HG03378 (cell line): ENCODE measurements at regions not wholly inside any gene's neighbourhood (a gene's known extent, or its start where the extent isn't known, plus 50 kb on each side); places are given as distances from the start of the nearest gene placed in this dataset.
"Not testable (repeated sequence)": the region's sequence is repeated elsewhere in the genome, so short reads cannot be mapped to it uniquely, and the experiment has no call there.

Experiments used
- ATAC-seq: cut with Tn5 transposase; IDR thresholded peaks from one replicate; pipeline ENCODE4 v1.9.1; 2021; ENCODE audit warnings: mild to moderate bottlenecking, moderate library complexity; ENCODE audit not compliant: unreplicated experiment

DNA sequence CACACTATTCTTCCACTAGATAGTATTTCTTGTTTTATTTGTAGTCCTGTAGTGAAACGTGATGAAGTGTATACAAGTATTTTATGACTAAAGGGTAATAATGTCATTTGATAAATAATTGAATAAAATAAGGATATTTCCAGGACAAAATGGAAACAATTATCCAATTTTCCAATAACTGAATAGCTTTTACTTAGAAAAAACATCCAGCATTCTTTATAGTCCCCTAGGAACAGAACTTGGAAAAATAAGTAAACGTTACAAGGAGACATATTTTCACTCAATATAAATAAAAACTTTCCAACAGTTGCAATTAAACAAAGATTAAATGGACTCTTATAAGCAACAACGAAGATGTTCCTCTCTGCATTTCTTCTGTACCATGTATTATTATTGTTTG lies 566.0 kb downstream of the TMA16 start:
- no peak for ATAC-seq

DNA sequence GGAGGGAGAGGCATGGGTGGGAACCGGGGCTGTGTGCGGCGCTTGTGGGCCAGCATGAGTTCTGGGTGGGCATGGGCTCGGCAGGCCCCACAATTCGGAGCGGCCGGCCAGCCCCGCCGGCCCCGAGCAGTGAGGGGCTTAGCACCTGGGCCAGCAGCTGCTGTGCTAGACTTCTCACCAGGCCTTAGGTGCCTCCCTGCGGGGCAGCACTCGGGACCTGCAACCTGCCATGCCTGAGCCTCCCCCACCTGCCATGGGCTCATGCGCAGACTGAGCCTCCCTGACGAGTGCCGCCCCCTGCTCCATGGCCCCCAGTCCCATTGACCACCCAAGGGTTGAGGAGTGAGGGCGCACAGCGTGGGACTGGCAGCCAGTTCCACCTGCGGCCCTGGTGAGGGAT lies 573.9 kb downstream of the TMA16 start:
- ATAC-seq: no peak

DNA sequence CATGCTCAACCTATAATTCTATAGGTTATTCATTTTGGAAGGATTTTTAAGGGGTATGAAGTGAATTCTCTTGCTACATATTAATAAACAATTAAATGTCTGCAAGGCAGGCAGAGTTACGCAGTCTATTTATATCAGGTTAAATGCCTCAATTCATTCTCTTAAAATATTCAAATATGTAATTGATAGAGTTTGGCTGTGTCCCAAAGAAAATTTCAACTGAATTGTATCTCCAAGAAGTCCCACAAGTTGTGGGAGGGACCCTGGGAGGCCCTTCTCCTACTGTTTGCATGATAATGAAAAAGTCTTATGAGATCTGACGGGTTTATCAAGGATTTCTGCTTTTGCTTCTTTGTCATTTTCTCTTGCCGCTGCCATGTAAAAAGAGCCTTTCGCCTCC lies 576.1 kb downstream of the TMA16 start:
- ATAC-seq: no peak

DNA sequence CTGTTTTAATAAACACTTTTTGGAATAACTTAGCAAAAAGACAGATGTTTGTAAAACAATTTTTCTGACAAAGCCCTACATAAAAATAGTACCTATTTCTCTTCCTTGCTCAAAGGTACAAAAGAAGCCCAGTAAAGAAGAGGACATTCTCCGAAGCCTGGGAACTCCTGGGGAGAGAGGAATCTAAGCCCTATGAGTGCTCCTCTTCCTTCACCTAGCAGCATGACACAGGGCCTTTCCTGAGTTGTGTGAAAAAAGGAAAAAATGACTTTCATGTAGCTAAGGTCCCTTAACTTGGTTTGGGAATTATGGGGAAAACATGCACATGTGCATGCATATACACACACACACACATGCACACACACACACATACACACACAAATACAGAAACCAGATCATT lies 586.9 kb downstream of the TMA16 start:
- no peak for ATAC-seq

DNA sequence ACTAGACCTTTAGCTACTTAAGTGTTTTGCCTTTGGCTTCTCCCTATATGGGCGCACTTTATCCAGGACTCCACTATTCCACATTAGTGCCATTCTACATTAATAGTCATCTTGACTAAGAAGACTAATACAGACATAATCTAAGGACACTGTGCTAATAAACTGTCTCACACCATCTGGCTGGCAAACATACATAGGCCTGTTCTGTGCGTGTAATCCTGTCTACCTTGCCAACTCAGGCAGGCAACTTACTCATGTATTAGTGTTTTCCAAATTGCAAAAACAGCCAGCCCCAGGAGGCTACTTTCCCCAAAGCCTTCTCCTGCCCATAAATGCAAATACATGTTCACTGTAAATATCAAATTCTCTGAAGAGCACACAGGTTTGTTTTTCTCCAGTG lies 587.3 kb downstream of the TMA16 start:
- no peak for ATAC-seq

DNA sequence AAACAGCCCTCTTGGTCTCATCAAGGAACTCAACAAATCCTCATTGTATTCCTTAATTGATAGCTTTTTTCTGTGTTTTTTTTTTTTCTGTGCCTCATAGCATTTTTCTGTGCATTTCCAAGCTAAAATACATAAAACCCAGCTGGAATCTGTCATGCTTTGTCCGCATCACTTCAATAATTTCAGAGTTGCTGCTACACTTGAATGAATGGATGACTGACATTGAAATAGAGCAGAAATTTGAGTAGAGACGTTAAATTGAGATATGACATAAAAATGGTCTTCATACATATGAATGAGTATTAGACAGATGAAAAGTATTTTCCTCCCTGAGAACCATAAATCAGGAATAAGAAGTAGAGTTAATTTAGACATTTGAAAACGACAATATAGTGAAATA lies 593.2 kb downstream of the TMA16 start:
- ATAC-seq: no peak

DNA sequence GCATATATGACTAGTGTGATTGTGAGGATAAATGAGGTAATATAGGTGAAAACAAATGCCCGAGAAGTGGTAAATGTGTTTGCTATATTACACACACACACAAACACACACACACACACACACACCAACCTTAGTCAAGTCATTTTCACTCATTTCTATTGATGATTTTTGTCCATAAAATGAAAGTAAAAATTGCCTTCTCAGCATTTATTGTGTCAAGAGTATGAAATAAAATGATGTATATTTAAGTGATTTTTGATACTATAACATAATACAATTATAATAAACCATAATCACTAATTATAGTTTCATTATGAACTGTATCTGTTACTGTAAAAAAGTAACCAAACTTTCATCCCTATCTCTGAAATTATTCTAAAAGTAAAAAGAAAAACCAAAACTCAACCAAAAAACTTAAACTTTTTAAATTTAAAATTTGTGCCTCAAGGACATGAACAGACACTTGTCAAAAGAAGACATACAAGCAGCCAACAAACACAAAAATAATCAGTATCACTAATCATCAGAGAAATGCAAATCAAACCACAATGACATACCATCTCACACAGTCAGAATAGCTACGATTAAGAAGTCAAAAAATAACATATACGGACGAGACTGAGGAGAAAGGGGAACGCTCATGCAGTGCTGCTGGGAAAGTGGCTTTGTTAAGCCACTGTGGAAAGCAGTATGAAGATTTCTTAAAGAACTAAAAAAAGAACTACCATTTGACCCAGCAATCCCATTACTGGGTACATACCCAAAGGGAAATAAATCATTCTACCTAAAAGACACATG lies 601.0 kb downstream of the TMA16 start:
- ATAC-seq: no peak

DNA sequence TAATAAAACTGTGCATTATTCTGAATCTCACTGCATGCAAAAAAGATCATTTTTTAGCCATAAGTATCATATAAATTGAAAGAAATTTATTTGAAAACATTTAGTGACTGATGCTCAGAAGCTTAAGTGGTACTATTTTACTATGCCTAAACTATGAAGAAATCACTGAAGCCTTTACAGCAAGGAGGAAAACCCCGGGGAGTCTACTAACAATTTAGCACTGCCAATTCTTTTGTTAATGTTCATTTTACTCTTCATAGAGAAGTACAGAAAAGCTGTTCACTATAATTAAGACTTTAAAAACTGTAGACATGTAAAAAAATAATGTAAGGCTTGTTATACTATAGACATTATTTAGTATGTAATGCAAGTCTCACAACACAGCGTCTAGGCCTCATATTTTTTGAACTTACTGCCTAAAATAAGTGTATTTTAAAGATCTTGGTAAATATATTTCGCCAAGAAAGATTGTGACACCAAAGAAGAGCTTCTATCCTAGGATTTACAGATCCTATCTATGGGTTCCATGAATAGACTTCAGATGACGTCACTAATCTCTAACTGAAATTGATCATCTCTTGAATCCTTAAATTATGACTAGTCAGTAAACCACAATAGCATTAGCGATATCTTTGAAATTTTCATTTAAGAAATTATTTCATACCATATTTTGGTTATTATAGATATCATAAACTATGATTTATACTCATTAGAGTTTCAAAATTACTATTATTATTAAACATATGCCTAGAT lies 602.5 kb downstream of the TMA16 start:
- ATAC-seq: no peak

DNA sequence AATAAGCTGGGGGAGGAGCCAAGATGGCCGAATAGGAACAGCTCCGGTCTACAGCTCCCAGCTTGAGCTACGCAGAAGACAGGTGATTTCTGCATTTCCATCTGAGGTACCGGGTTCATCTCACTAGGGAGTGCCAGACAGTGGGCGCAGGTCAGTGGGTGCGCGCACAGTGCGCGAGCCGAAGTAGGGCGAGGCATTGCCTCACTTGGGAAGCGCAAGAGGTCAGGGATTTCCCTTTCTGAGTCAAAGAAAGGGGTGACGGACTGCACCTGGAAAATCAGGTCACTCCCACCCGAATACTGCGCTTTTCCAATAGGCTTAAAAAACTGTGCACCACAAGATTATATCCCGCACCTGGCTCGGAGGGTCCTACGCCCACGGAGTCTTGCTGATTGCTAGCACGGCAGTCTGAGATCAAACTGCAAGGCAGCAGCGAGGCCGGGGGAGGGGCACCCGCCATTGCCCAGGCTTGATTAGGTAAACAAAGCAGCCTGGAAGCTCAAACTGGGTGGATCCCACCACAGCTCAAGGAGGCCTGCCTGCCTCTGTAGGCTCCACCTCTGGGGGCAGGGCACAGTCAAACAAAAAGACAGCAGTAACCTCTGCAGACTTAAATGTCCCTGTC lies 606.4 kb downstream of the TMA16 start:
- not testable (repeated sequence) for ATAC-seq

DNA sequence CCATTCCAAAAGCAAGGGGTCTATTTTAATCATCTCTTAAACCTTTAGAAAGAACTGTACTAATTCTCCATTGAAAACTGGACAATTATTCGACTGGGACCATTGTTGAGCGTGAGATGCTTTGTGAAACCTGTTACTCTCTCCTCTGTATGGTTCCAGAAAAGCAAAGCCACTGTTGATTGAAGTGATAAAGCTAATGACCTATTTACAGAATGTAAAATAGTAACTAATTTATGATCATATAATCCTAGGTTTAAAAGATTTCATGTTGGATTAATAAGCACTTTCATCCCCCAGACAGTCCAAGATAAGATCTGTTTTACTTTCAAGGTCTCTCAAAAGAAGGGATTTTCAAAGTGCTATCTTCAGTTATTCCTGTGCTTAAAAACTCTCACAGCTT lies 614.5 kb downstream of the TMA16 start:
- ATAC-seq: no peak

DNA sequence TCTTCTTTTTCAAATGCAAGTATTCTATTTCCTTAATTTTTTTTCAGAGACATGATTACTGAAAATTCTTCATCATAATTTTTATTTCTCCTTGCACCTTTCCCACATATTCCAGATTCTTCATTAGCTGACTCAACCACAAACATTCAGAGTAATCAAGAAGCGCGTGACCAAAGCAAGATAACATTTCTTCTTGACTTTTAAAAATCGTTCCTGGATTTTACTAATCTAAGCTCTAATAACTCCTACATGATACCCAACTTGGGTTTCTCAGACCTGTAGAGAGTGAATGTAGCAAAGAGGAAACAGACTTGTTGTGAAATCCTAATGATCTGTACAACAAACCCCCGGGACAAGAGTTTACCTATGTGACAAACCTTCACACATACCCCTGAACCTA lies 615.0 kb downstream of the TMA16 start:
- no peak for ATAC-seq

DNA sequence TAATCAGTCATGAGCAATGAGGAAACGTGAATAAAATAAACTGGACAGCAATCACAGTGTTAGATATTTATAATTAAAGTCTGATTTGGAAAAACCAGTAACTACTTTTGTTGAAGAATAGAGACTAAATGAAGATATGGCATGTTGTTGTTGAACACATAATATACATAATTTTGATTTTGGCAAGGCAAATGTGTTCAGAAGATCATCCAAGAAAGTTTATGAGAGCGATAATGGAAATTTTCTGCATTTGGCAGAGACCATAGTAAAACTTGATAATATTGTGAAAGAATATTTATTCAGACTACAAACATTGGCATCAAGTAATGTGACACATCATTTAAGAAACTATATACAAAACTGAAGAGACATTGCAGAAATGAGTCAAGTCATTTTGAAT lies 620.7 kb downstream of the TMA16 start:
- no peak for ATAC-seq

DNA sequence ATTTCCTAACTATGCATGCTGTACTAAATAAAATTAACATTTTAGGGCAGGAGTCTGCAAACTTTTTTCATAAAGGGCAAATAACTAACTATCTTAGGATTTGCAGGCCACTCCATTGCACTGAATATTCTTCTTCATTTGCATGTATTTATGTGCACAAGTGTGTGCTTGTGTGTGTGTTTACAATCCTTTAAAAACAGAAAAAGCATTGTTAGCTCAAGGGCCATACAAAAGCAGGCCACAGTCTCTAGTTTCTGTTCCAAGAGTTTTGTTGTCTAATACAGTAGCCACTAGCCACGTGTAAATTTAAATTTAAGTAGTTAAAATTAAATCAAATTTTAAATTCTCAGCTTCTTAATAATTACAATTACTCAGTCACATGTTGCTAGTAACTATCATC lies 621.8 kb downstream of the TMA16 start:
- ATAC-seq: no peak

DNA sequence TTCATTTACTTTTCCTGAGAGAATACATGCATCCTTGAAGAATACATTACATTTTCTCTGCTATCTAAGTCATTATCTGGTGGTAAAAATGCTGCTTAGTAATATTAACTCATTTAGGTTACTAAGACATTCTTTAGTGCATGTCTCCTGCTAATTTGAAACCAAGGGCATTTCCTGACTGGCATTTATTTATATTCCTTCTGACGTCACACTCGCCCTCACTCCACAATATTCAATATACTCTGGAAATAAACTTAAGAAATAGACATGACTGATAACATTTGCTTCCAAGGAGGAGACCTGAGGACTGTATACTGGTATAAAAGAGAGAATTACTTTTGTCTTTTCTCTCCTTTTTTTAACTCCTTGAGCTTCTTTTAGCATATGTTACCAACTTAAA lies 619.5 kb upstream of the SMIM31 start:
- no peak for ATAC-seq

DNA sequence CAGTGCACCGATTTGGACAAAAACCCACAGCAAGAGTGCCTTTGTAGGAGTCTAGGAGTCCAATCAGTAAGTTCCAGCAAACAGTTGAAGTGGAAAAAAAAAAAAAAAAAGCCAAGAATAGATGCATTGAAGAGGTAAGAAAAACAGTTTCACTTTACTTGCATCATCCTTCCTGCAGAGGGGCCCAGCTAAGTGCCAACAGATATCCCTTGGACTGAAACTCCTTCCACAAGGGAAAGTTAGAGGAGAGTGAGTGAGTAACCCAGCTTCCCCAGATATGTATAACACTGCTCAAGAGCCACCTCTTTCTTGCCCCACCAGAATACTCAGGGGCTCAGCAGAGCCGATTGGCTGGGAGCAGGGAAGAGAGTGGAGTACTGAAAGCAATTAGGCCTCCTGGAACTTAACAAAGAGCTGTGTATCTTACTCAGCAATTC lies 617.7 kb upstream of the SMIM31 start:
- no peak for ATAC-seq

DNA sequence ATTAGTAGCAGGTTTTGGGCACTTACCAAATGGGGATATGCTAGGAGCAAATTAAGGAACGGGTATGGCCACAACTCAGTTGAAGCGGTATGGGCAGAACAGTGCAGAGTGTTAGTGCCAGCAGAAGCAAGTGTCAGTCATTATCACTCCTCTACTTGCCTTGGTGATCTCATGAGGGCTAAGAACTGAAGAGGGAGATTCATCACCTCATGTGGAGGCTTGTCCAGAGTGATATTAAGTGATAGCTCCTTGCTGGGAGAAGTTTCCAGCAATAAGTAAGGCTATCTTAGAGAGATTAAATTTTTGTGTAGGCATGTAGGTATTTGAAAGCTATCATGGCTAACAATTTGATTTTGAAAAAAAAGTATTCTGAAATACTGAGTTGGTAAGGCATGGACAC lies 615.4 kb upstream of the SMIM31 start:
- no peak for ATAC-seq

DNA sequence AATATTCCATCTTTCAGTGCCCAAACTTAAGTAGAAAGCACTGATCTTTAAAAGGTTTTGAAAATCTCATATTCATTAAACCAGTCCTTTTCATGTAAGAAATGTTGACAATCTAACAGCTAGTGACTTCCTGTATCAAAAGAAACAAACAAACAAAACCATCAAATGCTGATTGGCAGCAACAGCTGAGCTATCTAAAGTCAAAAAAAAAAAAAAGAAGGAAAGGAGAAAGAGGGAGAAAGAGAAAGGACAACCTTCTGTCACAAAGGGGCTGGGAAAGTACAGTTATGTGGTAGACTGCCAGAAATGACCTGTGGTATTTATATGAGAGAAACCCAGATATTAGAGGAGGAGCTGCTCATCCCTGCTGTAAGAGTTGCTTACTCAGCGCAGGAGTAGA lies 614.6 kb upstream of the SMIM31 start:
- no peak for ATAC-seq

DNA sequence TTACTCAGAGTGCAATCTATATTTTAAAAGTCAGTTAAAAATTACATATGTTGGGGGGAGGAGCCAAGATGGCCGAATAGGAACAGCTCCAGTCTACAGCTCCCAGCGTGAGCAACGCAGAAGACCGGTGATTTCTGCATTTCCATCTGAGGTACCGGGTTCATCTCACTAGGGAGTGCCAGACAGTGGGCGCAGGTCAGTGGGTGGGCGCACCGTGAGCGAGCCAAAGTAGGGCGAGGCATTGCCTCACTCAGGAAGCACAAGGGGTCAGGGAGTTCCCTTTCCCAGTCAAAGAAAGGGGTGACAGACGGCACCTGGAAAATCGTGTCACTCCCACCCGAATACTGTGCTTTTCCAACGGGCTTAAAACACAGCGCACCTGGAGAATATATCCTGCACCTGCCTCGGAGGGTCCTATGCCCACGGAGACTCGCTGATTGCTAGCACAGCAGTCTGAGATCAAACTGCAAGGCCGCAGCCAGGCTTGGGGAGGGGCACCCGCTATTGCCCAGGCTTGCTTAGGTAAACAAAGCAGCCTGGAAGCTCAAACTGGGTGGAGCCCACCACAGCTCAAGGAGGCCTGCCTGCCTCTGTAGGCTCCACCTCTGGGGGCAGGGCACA lies 612.1 kb upstream of the SMIM31 start:
- not testable (repeated sequence) for ATAC-seq

DNA sequence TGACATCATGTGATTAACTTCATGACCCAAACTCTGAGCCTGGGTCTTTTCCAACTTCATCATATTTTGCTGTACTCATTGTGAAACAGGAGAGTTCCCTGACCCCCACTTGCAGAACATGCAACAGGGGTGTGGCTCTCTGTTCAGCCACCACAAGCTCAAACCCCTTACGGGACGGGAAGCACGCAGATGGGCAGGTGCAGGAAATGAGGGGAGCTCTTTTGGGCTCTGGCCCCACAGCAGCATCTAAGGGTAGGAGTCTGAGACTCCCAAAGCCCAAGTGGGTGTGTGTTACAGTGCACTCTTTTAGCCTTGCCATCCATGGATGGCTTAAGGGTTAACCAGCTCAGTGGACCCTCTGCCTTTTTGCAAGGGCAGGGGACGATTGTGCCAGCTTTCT lies 599.5 kb upstream of the SMIM31 start:
- ATAC-seq: no peak

DNA sequence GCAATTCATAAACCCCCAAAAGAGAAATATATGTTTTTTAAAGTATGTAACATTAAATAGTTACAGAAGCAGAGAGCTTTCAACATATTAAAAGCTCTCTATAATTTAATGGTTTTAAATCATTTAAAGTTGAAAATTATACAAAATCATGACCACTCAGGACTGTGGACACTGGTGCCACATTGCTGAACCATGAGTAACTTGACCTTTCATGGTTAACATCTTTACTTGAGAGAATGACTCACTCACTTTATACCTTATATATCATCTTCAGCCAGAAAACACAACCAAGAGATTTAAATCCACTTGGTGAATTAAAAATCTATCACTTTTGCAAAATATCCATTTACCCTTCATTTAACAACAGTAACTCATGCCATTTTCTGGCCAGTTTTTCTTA lies 584.3 kb upstream of the SMIM31 start:
- ATAC-seq: no peak

DNA sequence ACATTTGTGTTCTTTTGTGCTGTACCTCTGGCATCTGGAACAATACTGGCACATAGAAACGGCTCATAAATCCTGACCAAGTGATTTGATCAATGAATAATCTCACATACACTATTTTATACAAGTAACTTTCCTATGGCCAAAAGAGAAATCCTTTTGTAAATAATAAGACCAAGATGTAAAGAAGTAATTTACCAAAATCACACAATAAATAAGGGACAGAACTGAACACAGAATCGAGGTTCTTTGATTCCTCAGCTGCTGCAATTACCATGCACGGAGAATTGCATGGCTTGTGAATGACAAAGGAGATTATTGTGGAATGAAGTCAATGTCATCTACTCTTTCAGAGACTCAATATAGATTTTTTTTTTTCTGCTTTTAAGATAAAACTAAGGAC lies 576.8 kb upstream of the SMIM31 start:
- ATAC-seq: no peak

DNA sequence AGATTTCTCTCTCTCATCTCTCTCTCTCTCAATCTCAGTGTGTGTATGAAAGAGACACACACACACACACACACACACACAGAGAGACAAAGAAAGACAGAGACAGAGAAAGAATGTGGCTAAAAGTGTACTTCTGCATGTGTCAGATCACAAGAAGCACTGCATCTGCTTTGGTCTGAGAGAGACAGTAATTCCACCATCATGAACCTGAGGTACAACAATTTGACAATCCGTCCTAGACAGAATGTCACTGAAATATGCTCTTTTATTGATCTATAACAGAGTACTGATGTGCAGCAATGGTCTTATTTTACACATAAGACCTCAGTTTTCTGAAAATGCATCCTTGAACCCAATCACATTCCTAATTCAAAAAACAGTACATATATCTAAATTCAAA lies 576.2 kb upstream of the SMIM31 start:
- ATAC-seq: no peak
